Cardiac fibroblast (primary cell): ENCODE measurements at regions not wholly inside any gene's neighbourhood (a gene's known extent, or its start where the extent isn't known, plus 50 kb on each side); places are given as distances from the start of the nearest gene placed in this dataset.

ENCODE experiments used
- DNase-seq, 2 donors: peaks; one replicate each; pipeline versions ENCODE4 v3.0.0 to v3.0.0-alpha.2; 2010; ENCODE audit warnings: low read depth in 2 of 2
- H3K4me3 ChIP-seq, 2 donors: replicated peaks in 1 of 2; 1 replicate in 1 of 2; 2 replicates in 1 of 2; pipeline ENCODE4 v1.5.1; 2011; ENCODE audit warnings: low read depth in 2 of 2, low read length in 2 of 2, mild to moderate bottlenecking in 2 of 2, moderate library complexity in 1 of 2
- TF ChIP-seq, protein P1 (sequence below): IDR thresholded peaks from one replicate; pipeline ENCODE4 v1.5.1; 2011; ENCODE audit warnings: low read depth, mild to moderate bottlenecking, low read length, inconsistent platforms

DNA sequence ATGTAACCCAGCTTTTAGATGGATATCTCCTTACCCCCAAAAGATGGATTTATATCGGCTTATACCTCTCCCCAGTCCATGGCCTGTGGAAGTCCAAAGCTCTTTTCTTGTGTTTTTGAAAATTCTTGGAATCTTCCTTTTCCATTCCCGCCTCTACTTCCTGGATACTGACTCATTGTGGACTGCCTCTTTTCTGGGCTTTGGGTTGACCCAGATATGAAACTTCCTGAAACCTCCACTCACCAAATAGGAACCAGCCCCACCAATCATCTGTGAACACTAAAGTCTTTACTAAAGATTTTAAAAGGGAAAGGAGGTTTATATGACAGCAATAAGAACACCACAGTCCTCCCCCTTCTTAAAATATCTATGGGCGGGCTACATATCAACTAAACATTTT lies 163.4 kb upstream of the SYN3 start:
- H3K4me3 ChIP-seq = no peak overlapping the region
- DNase-seq = no peak

DNA sequence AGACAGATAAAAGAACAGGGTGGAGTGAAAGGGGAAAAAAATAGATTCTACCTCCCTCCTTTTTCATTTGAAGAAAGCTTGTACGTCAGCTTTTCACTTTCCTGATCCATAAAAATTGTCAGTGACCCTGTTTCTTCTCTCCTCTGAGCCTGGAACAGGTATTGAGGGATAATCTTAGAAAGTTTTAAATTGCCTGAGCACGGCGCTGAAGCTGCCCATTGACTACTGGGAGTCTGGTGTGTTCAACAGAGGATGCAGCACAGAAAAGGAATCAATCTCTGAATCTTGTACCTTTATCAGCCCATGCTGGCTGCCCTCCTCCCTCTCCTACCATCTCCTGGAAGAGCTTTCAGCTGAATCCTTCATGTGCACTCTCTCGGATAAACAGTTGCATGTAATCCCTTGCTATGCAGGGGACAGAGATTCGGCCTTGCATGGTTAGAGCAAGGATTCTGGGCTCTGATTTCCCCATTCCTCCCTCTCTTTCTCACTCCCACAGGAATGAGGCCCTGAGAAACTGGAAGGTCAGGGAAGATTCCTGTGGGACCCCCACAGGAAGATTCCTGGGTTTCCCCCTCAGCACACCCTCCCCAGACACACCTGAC lies 162.4 kb upstream of the SYN3 start:
- H3K4me3 ChIP-seq = no peak overlapping the region
- TF ChIP-seq, protein P1, sequence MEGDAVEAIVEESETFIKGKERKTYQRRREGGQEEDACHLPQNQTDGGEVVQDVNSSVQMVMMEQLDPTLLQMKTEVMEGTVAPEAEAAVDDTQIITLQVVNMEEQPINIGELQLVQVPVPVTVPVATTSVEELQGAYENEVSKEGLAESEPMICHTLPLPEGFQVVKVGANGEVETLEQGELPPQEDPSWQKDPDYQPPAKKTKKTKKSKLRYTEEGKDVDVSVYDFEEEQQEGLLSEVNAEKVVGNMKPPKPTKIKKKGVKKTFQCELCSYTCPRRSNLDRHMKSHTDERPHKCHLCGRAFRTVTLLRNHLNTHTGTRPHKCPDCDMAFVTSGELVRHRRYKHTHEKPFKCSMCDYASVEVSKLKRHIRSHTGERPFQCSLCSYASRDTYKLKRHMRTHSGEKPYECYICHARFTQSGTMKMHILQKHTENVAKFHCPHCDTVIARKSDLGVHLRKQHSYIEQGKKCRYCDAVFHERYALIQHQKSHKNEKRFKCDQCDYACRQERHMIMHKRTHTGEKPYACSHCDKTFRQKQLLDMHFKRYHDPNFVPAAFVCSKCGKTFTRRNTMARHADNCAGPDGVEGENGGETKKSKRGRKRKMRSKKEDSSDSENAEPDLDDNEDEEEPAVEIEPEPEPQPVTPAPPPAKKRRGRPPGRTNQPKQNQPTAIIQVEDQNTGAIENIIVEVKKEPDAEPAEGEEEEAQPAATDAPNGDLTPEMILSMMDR = no peak
- DNase-seq = no peak

More for the DNA sequence above, 163.4 kb upstream of the SYN3 start:
- TF ChIP-seq, protein P1 = no peak

DNA sequence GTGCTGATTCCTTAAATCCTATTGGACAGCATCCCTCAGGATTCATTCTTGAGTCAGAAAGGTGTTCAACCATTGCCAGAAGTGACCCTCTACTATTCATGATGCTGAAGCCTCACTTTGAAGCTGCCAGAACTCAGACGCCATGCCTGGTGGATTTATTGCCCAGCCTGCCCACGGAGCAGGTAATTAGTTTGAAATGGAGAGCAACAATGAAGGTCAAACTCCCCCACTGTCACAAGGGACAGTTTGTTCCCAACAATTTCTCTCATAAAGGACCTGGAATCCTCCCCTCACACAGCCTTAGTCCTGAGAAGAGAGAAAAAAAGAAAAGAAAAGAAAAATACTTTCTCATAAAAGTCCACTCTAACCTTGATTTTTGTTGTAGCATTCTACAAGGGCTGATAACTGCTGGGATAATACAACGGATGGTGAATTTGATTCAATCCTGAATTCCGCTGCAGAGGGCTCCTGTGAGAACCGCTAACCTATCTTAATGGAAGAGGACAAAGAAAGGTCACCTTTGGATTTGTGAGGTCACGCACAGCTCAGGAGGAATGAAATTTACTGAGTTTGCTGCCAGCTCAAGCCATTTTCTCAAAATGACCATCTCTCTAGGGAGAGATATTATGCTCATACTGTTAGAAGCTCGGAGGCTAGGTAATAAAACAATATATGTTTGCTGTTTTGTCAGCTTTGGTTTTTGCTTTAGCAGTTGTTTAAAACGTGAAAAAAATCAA lies 161.6 kb upstream of the SYN3 start:
- H3K4me3 ChIP-seq = no peak overlapping the region
- TF ChIP-seq, protein P1 = no peak
- DNase-seq = no peak

DNA sequence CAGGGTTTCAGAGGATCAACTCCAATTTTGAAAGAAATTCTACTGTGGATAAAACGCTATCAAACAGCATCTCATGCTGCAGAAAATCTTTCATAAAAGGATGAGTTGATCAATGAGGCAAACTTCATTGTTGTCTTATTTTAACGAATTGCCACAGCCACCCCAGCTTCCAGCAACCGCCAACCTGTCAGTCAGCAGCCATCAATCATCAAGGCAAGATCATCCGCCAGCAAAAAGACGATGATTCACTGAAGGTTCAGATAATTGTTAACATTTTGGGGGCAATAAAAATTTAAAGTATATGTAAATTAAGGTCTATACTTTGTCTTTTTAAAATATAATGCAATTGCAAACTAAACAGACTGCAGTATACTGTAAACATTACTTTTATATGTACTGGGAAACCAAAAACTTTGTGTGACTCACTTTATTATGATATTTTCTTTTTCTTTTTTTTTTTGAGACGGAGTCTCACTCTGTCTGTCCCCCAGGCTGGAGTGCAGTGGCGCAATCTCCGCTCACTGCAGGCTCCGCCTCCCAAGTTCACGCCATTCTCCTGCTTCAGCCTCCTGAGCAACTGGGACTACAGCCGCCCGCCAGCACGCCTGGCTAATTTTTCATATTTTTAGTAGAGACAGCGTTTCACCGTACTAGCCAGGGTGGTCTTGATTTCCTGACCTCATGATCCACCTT lies 155.3 kb upstream of the SYN3 start:
- TF ChIP-seq, protein P1 = no peak
- no peak overlapping the region for H3K4me3 ChIP-seq
- DNase-seq = no peak

DNA sequence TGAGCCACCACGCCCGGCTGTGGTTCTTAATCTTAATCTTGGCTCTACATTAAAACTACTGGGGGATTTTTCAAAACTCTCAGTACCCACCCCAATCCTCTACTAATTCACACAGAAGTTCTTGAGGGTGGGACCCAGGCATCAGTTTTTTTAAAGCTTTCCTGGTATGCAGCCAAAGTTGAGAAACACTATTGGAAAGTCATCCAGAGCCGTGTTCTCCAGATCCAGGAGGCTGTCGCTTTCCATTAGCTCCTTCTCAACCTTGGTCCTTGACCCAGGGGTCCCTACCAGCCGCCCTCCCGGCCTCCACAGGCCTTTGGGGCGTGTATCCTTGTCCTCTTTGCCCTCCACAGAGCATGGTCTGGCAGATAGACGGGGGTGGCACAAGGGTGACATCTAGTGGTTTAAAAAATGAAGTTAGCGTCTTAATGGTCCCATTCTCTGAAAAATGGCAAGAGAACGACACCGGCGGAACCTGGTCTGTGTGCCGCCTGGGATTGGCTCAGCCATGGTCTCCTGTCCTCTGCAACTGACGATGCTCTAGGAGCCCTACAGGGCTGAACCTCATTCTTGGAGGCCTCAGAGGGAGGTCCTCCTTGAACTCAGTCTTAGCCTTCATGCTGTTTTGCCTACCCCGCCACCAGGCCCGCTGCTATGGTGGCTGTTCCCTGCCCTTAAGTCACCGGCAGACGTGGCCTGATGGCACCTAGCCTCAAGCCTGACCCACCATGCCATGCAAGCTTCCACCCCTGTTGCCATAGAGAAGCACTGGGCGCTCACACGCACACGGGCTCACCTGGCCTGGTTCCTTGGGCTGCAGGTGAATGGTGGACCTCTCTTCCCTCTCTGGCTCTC lies 152.0 kb upstream of the SYN3 start:
- TF ChIP-seq, protein P1 = peak; percentile 59
- H3K4me3 ChIP-seq = no peak overlapping the region
- peak; percentile 37 to 46 for DNase-seq

DNA sequence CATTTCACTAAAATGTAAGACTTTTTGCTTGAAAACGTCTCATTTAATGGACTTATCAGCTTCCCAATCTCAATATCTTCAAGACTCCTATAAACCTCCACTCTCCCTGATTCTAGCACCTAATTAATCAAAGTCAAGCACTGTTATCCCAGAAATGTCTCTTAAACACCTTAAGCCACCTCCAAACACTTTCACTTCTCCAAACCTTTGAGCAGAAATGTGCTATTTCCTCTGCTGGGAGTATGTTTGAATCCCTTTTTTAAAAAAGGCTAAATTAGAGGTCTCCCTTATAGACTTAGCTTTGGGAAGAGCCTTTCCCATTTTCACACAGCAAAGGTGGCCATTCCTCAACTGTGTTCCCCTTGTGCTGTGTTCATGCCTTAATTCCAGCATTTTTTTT lies 146.2 kb upstream of the SYN3 start:
- TF ChIP-seq, protein P1 = no peak
- no peak for DNase-seq
- no peak overlapping the region for H3K4me3 ChIP-seq
